ENCODE measurements at regions not wholly inside any gene's neighbourhood (a gene's known extent, or its start where the extent isn't known, plus 50 kb on each side); places are given as distances from the start of the nearest gene placed in this dataset.

DNA sequence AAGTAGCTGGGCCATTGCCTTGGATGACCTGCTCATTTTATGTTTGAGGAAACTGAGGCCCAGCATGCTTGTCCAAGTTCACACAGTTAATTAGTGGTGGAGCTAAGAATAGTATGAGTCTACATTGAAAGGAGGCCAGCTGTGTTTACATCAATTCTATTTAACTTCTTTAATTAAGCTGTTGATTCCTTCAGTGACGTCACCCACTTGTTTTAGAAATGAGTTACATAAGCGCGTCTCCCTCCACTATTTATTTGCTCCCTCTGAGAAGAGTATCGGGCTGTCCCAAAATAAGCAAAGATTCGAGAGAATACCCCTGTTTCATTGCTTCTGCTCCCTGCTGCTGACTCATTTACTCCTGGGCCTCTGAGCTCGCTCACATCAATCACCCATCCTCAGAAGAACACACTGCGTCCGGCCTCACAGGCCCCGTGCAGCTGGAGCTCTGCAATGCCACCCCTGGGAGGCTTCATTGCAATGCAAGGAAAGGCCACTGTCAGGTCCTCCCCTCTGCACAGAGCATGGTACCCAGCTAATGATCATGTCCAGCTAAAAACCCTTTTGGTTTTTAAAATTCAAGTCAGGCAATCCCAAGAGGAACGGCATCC lies 74.8 kb upstream of the BMP2 start (continued):
- TF ChIP-seq, protein P1, sequence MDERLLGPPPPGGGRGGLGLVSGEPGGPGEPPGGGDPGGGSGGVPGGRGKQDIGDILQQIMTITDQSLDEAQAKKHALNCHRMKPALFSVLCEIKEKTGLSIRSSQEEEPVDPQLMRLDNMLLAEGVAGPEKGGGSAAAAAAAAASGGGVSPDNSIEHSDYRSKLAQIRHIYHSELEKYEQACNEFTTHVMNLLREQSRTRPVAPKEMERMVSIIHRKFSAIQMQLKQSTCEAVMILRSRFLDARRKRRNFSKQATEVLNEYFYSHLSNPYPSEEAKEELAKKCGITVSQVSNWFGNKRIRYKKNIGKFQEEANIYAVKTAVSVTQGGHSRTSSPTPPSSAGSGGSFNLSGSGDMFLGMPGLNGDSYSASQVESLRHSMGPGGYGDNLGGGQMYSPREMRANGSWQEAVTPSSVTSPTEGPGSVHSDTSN (CRISPR knock-in tag; IDR thresholded peaks at IDR 0.05): peak; percentile 49; the same call in 1 of the 2 replicates
- TF ChIP-seq ZNF431 (CRISPR knock-in tag; IDR thresholded peaks at IDR 0.05; ENCODE audit: borderline replicate concordance, low read depth): no peak
- no peak for TF ChIP-seq HHEX (CRISPR knock-in tag; IDR thresholded peaks at IDR 0.05)
- TF ChIP-seq, protein P2, sequence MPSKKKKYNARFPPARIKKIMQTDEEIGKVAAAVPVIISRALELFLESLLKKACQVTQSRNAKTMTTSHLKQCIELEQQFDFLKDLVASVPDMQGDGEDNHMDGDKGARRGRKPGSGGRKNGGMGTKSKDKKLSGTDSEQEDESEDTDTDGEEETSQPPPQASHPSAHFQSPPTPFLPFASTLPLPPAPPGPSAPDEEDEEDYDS (CRISPR knock-in tag; IDR thresholded peaks at IDR 0.05): no peak
- TF ChIP-seq YEATS2 (CRISPR knock-in tag; IDR thresholded peaks at IDR 0.05; ENCODE audit: borderline replicate concordance): no peak
- TF ChIP-seq, protein P3, sequence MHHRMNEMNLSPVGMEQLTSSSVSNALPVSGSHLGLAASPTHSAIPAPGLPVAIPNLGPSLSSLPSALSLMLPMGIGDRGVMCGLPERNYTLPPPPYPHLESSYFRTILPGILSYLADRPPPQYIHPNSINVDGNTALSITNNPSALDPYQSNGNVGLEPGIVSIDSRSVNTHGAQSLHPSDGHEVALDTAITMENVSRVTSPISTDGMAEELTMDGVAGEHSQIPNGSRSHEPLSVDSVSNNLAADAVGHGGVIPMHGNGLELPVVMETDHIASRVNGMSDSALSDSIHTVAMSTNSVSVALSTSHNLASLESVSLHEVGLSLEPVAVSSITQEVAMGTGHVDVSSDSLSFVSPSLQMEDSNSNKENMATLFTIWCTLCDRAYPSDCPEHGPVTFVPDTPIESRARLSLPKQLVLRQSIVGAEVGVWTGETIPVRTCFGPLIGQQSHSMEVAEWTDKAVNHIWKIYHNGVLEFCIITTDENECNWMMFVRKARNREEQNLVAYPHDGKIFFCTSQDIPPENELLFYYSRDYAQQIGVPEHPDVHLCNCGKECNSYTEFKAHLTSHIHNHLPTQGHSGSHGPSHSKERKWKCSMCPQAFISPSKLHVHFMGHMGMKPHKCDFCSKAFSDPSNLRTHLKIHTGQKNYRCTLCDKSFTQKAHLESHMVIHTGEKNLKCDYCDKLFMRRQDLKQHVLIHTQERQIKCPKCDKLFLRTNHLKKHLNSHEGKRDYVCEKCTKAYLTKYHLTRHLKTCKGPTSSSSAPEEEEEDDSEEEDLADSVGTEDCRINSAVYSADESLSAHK (CRISPR knock-in tag; IDR thresholded peaks at IDR 0.05; ENCODE audit: borderline replicate concordance): no peak
- peak; percentile 97 for TF ChIP-seq ATF7 (IDR thresholded peaks at IDR 0.05)
- TF ChIP-seq ATF7 (CRISPR knock-in tag; IDR thresholded peaks at IDR 0.05): no peak
- TF ChIP-seq ZC3H13 (CRISPR knock-in tag; IDR thresholded peaks at IDR 0.05): no peak
- TF ChIP-seq, protein P4, sequence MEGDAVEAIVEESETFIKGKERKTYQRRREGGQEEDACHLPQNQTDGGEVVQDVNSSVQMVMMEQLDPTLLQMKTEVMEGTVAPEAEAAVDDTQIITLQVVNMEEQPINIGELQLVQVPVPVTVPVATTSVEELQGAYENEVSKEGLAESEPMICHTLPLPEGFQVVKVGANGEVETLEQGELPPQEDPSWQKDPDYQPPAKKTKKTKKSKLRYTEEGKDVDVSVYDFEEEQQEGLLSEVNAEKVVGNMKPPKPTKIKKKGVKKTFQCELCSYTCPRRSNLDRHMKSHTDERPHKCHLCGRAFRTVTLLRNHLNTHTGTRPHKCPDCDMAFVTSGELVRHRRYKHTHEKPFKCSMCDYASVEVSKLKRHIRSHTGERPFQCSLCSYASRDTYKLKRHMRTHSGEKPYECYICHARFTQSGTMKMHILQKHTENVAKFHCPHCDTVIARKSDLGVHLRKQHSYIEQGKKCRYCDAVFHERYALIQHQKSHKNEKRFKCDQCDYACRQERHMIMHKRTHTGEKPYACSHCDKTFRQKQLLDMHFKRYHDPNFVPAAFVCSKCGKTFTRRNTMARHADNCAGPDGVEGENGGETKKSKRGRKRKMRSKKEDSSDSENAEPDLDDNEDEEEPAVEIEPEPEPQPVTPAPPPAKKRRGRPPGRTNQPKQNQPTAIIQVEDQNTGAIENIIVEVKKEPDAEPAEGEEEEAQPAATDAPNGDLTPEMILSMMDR (CRISPR knock-in tag; IDR thresholded peaks at IDR 0.05): peak; percentile 35
- TF ChIP-seq CREB1 (IDR thresholded peaks at IDR 0.05): peak; percentile 96
- TF ChIP-seq CREB1 (CRISPR knock-in tag; IDR thresholded peaks at IDR 0.05): no peak; the same call in 1 of the 2 replicates
- TF ChIP-seq, protein P5, sequence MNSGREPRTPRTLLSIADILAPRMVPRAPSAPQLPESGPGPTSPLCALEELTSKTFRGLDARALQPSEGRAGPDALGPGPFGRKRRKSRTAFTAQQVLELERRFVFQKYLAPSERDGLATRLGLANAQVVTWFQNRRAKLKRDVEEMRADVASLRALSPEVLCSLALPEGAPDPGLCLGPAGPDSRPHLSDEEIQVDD (CRISPR knock-in tag; IDR thresholded peaks at IDR 0.05; ENCODE audit: borderline replicate concordance): no peak
- TF ChIP-seq ASH2L (IDR thresholded peaks at IDR 0.05; ENCODE audit: insufficient read length, low read depth, low read length): no peak
- TF ChIP-seq ZNF30 (CRISPR knock-in tag; IDR thresholded peaks at IDR 0.05): no peak
- 0 out of 2 replicates have a peak, but pooled peaks have one; percentile 20 for TF ChIP-seq ZFY (CRISPR knock-in tag; IDR thresholded peaks at IDR 0.05)
- TF ChIP-seq ZNF17 (CRISPR knock-in tag; IDR thresholded peaks at IDR 0.05): no peak
- TF ChIP-seq, protein P6, sequence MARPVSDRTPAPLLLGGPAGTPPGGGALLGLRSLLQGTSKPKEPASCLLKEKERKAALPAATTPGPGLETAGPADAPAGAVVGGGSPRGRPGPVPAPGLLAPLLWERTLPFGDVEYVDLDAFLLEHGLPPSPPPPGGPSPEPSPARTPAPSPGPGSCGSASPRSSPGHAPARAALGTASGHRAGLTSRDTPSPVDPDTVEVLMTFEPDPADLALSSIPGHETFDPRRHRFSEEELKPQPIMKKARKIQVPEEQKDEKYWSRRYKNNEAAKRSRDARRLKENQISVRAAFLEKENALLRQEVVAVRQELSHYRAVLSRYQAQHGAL (CRISPR knock-in tag; IDR thresholded peaks at IDR 0.05; ENCODE audit: not compliant biosample characterization): no peak
